H1 (cell line): ENCODE measurements at regions not wholly inside any gene's neighbourhood (a gene's known extent, or its start where the extent isn't known, plus 50 kb on each side); places are given as distances from the start of the nearest gene placed in this dataset.

ENCODE experiments used
- CTCF ChIA-PET: fragments of 300-600 bp; sonication (Branson Sonifier 250); formaldehyde crosslinking; loops from one replicate; lab custom pipeline; 2021; ENCODE audit not compliant: partially characterized antibody; lab: Charles Lee
- POLR2A ChIA-PET: fragments of 300-600 bp; sonication (Branson Sonifier 250); formaldehyde crosslinking; loops from one replicate; lab custom pipeline; 2021; ENCODE audit warnings: inconsistent platforms; ENCODE audit not compliant: partially characterized antibody; lab: Charles Lee
- DNase-seq, 2 experiments: peaks; one replicate each; pipeline versions ENCODE4 v3.0.0 to v3.0.0-alpha.2; 2010 to 2022; ENCODE audit warnings: low spot score in 2 of 2, low read depth in 1 of 2, mixed read lengths in 1 of 2
- FAIRE-seq: peaks from 2 replicates; lab custom pipeline; 2011; peaks lifted over from hg19 to GRCh38; lab: Jason Lieb, UNC
- H2AFZ ChIP-seq: 2 replicates; pipeline ENCODE4 v1.8.1; 2012; ENCODE audit warnings: low read length, inconsistent platforms
- H2AK5ac ChIP-seq: 2 replicates; pipeline ENCODE4 v1.6.1; 2013; ENCODE audit warnings: low read depth, low read length
- H2BK120ac ChIP-seq: replicated peaks from 2 replicates; pipeline ENCODE3; 2013; ENCODE audit warnings: low read depth, low read length, inconsistent platforms
- H2BK12ac ChIP-seq: 2 replicates; pipeline ENCODE4 v1.6.1; 2013; ENCODE audit warnings: low read depth, low read length
- H2BK15ac ChIP-seq: 2 replicates; pipeline ENCODE4 v1.6.1; 2013; ENCODE audit warnings: low read length
- H2BK20ac ChIP-seq: 2 replicates; pipeline ENCODE4 v1.6.1; 2013; ENCODE audit warnings: low read length
- H2BK5ac ChIP-seq: 2 replicates; pipeline ENCODE4 v1.6.1; 2013; ENCODE audit warnings: low read depth, low read length
- H3K14ac ChIP-seq: 2 replicates; pipeline ENCODE4 v1.6.1; 2013; ENCODE audit warnings: inconsistent platforms; ENCODE audit not compliant: insufficient read length
- H3K18ac ChIP-seq: 2 replicates; pipeline ENCODE4 v1.6.1; 2013; ENCODE audit warnings: low read length; ENCODE audit errors: extremely low read depth
- H3K23ac ChIP-seq: 2 replicates; pipeline ENCODE4 v1.6.1; 2013; ENCODE audit warnings: inconsistent platforms; ENCODE audit not compliant: insufficient read length
- H3K23me2 ChIP-seq: 2 replicates; pipeline ENCODE4 v1.6.1; 2013; ENCODE audit warnings: low read depth, low read length
- H3K27ac ChIP-seq: 2 replicates; pipeline ENCODE4 v1.6.1; 2011; ENCODE audit warnings: low read depth, low read length, inconsistent platforms
- H3K27me3 ChIP-seq, 4 experiments: replicated peaks in 1 of 4; 1 replicate in 1 of 4; 2 replicates in 3 of 4; pipeline versions ENCODE4 v1.6.1 to v1.8.1; 2011 to 2013; ENCODE audit warnings: low read length in 3 of 4, mild to moderate bottlenecking in 3 of 4, inconsistent platforms in 2 of 4, mixed read lengths in 2 of 4, moderate library complexity in 1 of 4; ENCODE audit not compliant: control insufficient read depth in 3 of 4, insufficient read depth in 3 of 4; ENCODE audit errors: extremely low read depth in 1 of 4
- H3K36me3 ChIP-seq, 4 experiments: 2 replicates each; pipeline versions ENCODE4 v1.6.1 to v1.8.1; 2011 to 2013; ENCODE audit warnings: mild to moderate bottlenecking in 4 of 4, low read length in 3 of 4, moderate library complexity in 2 of 4, control low read depth in 1 of 4, inconsistent platforms in 1 of 4; ENCODE audit not compliant: insufficient read depth in 4 of 4, control insufficient read depth in 2 of 4
- H3K4ac ChIP-seq: replicated peaks from 2 replicates; pipeline ENCODE3; 2013; ENCODE audit warnings: low read length, low read depth, mixed read lengths, inconsistent platforms; ENCODE audit not compliant: insufficient read length
- H3K4me1 ChIP-seq, 4 experiments: replicated peaks in 1 of 4; 1 replicate in 1 of 4; 2 replicates in 3 of 4; pipeline versions ENCODE4 v1.6.1 to v1.8.1; 2011 to 2013; ENCODE audit warnings: low read length in 3 of 4, inconsistent platforms in 2 of 4, mixed read lengths in 1 of 4; ENCODE audit not compliant: insufficient read depth in 4 of 4, control insufficient read depth in 3 of 4
- H3K4me2 ChIP-seq, 2 experiments: 2 replicates each; pipeline versions ENCODE4 v1.6.1 to v1.8.1; 2011 to 2013; ENCODE audit warnings: low read depth in 2 of 2, low read length in 2 of 2, control low read depth in 1 of 2, inconsistent platforms in 1 of 2, mild to moderate bottlenecking in 1 of 2; ENCODE audit not compliant: insufficient read depth in 1 of 2
- H3K4me3 ChIP-seq, 4 experiments: fragments of 200-600, 300-600 bp in 1 of 4; sonication (generic), shearing (Covaris generic), sonication (Bioruptor Twin) in 1 of 4; 2 replicates each; pipeline versions ENCODE4 v1.5.1 to v1.8.1; 2011 to 2016; ENCODE audit warnings: low read length in 4 of 4, low read depth in 3 of 4, control low read depth in 2 of 4, inconsistent platforms in 2 of 4, mild to moderate bottlenecking in 2 of 4, mixed read lengths in 1 of 4, moderate library complexity in 1 of 4; ENCODE audit not compliant: insufficient read depth in 2 of 4; ENCODE audit errors: extremely low read depth in 1 of 4
- H3K56ac ChIP-seq: replicated peaks from 2 replicates; pipeline ENCODE3; 2013; ENCODE audit warnings: low read depth, mild to moderate bottlenecking, mixed read lengths, low read length, inconsistent platforms; ENCODE audit not compliant: insufficient read length
- H3K79me1 ChIP-seq: 2 replicates; pipeline ENCODE4 v1.6.1; 2013; ENCODE audit warnings: low read depth, low read length, control low read depth
- H3K79me2 ChIP-seq, 2 experiments: 2 replicates each; pipeline versions ENCODE4 v1.6.1 to v1.8.1; 2012 to 2013; ENCODE audit warnings: low read length in 2 of 2, mild to moderate bottlenecking in 2 of 2, inconsistent platforms in 1 of 2; ENCODE audit not compliant: insufficient read depth in 2 of 2, control insufficient read depth in 1 of 2
- H3K9ac ChIP-seq, 4 experiments: replicated peaks in 1 of 4; 1 replicate in 1 of 4; 2 replicates in 3 of 4; pipeline versions ENCODE4 v1.6.1 to v1.8.1; 2011 to 2013; ENCODE audit warnings: low read depth in 3 of 4, low read length in 3 of 4, control low read depth in 2 of 4, mild to moderate bottlenecking in 2 of 4, moderate library complexity in 2 of 4, inconsistent platforms in 1 of 4; ENCODE audit errors: extremely low read depth in 1 of 4
- H3K9me3 ChIP-seq, 2 experiments: 2 replicates each; pipeline versions ENCODE4 v1.6.1 to v1.8.1; 2012 to 2013; ENCODE audit warnings: mild to moderate bottlenecking in 2 of 2, moderate library complexity in 2 of 2, control low read depth in 1 of 2, inconsistent platforms in 1 of 2, low read depth in 1 of 2, low read length in 1 of 2, mixed read lengths in 1 of 2; ENCODE audit not compliant: insufficient read depth in 2 of 2
- H4K20me1 ChIP-seq, 2 experiments: replicated peaks in 1 of 2; 2 replicates each; pipeline versions ENCODE3 to v1.8.1; 2011 to 2013; ENCODE audit warnings: inconsistent platforms in 2 of 2, low read length in 2 of 2, mild to moderate bottlenecking in 1 of 2; ENCODE audit not compliant: insufficient read depth in 2 of 2, control insufficient read depth in 1 of 2
- H4K5ac ChIP-seq: 2 replicates; pipeline ENCODE4 v1.6.1; 2013; ENCODE audit warnings: low read length, low read depth, mixed read lengths, inconsistent platforms; ENCODE audit not compliant: insufficient read length
- H4K8ac ChIP-seq: 2 replicates; pipeline ENCODE4 v1.8.0; 2013; ENCODE audit warnings: mild to moderate bottlenecking, moderate library complexity, low read length, inconsistent platforms; ENCODE audit not compliant: insufficient read depth; ENCODE audit errors: extremely low read depth
- H4K91ac ChIP-seq: replicated peaks from 2 replicates; pipeline ENCODE3; 2013; ENCODE audit warnings: low read length, mixed read lengths, inconsistent platforms; ENCODE audit not compliant: insufficient read length
- BACH1 ChIP-seq: IDR thresholded peaks from 2 replicates; pipeline ENCODE4 v1.6.1; 2012; ENCODE audit warnings: low read length, improper control_type of control experiment
- EP300 ChIP-seq, 2 experiments: IDR thresholded peaks; 1 replicate in 1 of 2; 2 replicates in 1 of 2; pipeline ENCODE4 v1.6.1; 2011 to 2012; ENCODE audit warnings: low read depth in 2 of 2, low read length in 2 of 2, mild to moderate bottlenecking in 2 of 2, borderline replicate concordance in 1 of 2, inconsistent platforms in 1 of 2, moderate library complexity in 1 of 2
- JUN ChIP-seq: IDR thresholded peaks from 2 replicates; pipeline ENCODE4 v1.6.1; 2011; ENCODE audit warnings: low read depth, mild to moderate bottlenecking, improper control_type of control experiment, low read length
- JUND ChIP-seq: IDR thresholded peaks from 2 replicates; pipeline ENCODE4 v1.6.1; 2011; ENCODE audit warnings: mild to moderate bottlenecking, improper control_type of control experiment, low read length
- KDM4A ChIP-seq: IDR thresholded peaks from one replicate; pipeline ENCODE4 v1.7.1; 2012; ENCODE audit warnings: low read depth, mild to moderate bottlenecking, moderate library complexity, low read length, inconsistent platforms; ENCODE audit not compliant: severe bottlenecking
- POLR2A ChIP-seq, 2 experiments: IDR thresholded peaks; 1 replicate in 1 of 2; 2 replicates in 1 of 2; pipeline ENCODE4 v1.6.1; 2011; ENCODE audit warnings: low read depth in 2 of 2, low read length in 2 of 2, mild to moderate bottlenecking in 2 of 2; ENCODE audit errors: control extremely low read depth in 1 of 2
- RBBP5 ChIP-seq: IDR thresholded peaks from 2 replicates; pipeline ENCODE4 v1.7.1; 2012; ENCODE audit warnings: low read depth, mild to moderate bottlenecking, inconsistent platforms, low read length, moderate library complexity, borderline replicate concordance
- SP2 ChIP-seq: IDR thresholded peaks from 2 replicates; pipeline ENCODE4 v1.6.1; 2012; ENCODE audit warnings: mild to moderate bottlenecking, low read length, inconsistent platforms
- SRF ChIP-seq: IDR thresholded peaks from 2 replicates; pipeline ENCODE4 v1.6.1; 2011; ENCODE audit warnings: mild to moderate bottlenecking, low read depth, low read length, moderate library complexity
- TAF7 ChIP-seq: optimal IDR thresholded peaks from 2 replicates; pipeline ENCODE3; 2011; ENCODE audit warnings: low read depth, mild to moderate bottlenecking, inconsistent platforms, low read length, moderate library complexity, borderline replicate concordance
- WGBS, 2 experiments: shearing (Covaris generic) in 1 of 2; methylation state at CpG; one replicate each; pipeline versions ENCODE4 v1.1.6 to v1.1.7; 2013 to 2015; ENCODE audit warnings: low lambda C conversion rate in 2 of 2, mixed read lengths in 2 of 2, inconsistent platforms in 1 of 2, low coverage in 1 of 2, missing lambda C conversion rate in 1 of 2; ENCODE audit not compliant: insufficient replicate concordance in 2 of 2, insufficient coverage in 1 of 2, insufficient read length in 1 of 2; ENCODE audit errors: extremely low coverage in 1 of 2, missing lambda C conversion rate in 1 of 2; 5-methylcytosine and 5-hydroxymethylcytosine counted together

- H3K27ac ChIP-seq = peak overlapping the region; percentile 54; the same call in 1 of the 2 replicates
- no peak overlapping the region for H4K8ac ChIP-seq
- no peaks in the 10 kb centered on the region for H4K20me1 ChIP-seq
- H3K14ac ChIP-seq = no peak overlapping the region
- no peak overlapping the region for H2BK12ac ChIP-seq
- H3K27me3 ChIP-seq = no peaks in the 10 kb centered on the region
- H3K9ac ChIP-seq = no peak overlapping the region
- peak overlapping the region; percentile 31 for H4K91ac ChIP-seq
- H3K79me1 ChIP-seq = no peaks in the 10 kb centered on the region
- FAIRE-seq = no peak
- ChIA-PET POLR2A (interaction anchor here (0.8 to 1.1 kb wide), 2 partner anchors 128 to 378 kb away, joined by 3 read pairs; no protein-coding TSS in a partner anchor), CTCF (interaction anchor here (0.7 to 1.3 kb wide), 4 partner anchors 10 to 118 kb away, joined by 3 to 5 read pairs (median 4); no protein-coding TSS in a partner anchor)
- peak overlapping the region; percentile 6; the same call in 1 of the 2 replicates for H3K18ac ChIP-seq
- H3K23ac ChIP-seq = no peak overlapping the region
- peak overlapping the region; percentile 4 for H2BK120ac ChIP-seq
- H3K4me1 ChIP-seq = peaks cover 5 to 14% (median 11%) of the 10 kb centered on the region in 4 experiments; a peak in 6 of 7 replicates
- H3K4me2 ChIP-seq = peak overlapping the region; percentile 46 to 55; a peak in 3 of 4 replicates
- H3K79me2 ChIP-seq = no peaks in the 10 kb centered on the region
- H2BK20ac ChIP-seq = no peak overlapping the region
- peak overlapping the region; percentile 69 for H4K5ac ChIP-seq
- peak overlapping the region; percentile 81 for H2AFZ ChIP-seq
- no peak overlapping the region for H2BK5ac ChIP-seq
- no peaks in the 10 kb centered on the region for H3K36me3 ChIP-seq
- WGBS, 2 experiments = 81% methylated on average over 3 of the region's 3 CpGs; no CpG with 5 or more reads in 1 of the 2 experiments
- H3K9me3 ChIP-seq = peaks cover 0 to 5% of the 10 kb centered on the region in 2 experiments; a peak in 1 of 4 replicates
- H3K4ac ChIP-seq = no peak overlapping the region
- H3K56ac ChIP-seq = no peak overlapping the region
- no peaks in the 10 kb centered on the region for H3K23me2 ChIP-seq
- H3K4me3 ChIP-seq = no peak overlapping the region
- DNase-seq = no peak
- no peak overlapping the region for H2AK5ac ChIP-seq
- TF ChIP-seq POLR2A (IDR thresholded peaks at IDR 0.05; ENCODE audit: control extremely low read depth in 1 of 2, low read depth in 2 of 2, low read length in 2 of 2) (no peak), JUN (no peak), TAF7 (no peak), EP300 (IDR thresholded peaks at IDR 0.05; ENCODE audit: borderline replicate concordance in 1 of 2, low read depth in 2 of 2, low read length in 2 of 2) (no peak), SP2 (no peak), SRF (no peak), KDM4A (no peak), JUND (no peak), RBBP5 (no peak), BACH1 (no peak)
- TF ChIP-seq, all 59 proteins: peak for 0
- H2BK15ac ChIP-seq = no peak overlapping the region
Observed at GRCh38 chr14:65282896-65283253, 129.7 kb upstream of the FUT8 start.
